Epidermal melanocyte (primary cell): ENCODE measurements at regions not wholly inside any gene's neighbourhood (a gene's known extent, or its start where the extent isn't known, plus 50 kb on each side); places are given as distances from the start of the nearest gene placed in this dataset.

Experiments
- DNase-seq: peaks from one replicate; pipeline ENCODE4 v3.0.0; 2011; ENCODE audit warnings: low spot score; ENCODE audit not compliant: insufficient read length

DNA sequence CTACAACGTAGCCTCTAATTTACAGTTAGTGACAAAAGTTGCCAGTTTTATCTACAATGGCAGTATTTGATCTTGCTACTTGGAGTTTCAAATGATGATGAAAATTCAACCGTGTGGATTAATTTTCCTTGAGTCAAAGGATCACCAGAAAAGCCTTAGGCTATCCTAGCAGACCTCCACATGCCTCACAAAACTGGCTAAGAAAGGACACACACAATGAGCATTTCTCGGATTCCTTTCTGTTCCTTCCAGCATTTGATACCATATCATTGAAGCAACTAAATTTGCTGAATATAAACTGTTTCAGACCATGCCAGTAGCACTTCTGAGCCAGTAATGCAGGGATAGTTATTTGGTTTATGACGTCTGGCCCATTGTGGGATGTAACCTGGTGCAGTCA is 587.4 kb upstream of the MDFIC2 start:
- no peak for DNase-seq

- DNase-seq: no peak
These were observed 577.6 kb upstream of the MDFIC2 start for GRCh38 chr3:70890020-70890394.

DNA sequence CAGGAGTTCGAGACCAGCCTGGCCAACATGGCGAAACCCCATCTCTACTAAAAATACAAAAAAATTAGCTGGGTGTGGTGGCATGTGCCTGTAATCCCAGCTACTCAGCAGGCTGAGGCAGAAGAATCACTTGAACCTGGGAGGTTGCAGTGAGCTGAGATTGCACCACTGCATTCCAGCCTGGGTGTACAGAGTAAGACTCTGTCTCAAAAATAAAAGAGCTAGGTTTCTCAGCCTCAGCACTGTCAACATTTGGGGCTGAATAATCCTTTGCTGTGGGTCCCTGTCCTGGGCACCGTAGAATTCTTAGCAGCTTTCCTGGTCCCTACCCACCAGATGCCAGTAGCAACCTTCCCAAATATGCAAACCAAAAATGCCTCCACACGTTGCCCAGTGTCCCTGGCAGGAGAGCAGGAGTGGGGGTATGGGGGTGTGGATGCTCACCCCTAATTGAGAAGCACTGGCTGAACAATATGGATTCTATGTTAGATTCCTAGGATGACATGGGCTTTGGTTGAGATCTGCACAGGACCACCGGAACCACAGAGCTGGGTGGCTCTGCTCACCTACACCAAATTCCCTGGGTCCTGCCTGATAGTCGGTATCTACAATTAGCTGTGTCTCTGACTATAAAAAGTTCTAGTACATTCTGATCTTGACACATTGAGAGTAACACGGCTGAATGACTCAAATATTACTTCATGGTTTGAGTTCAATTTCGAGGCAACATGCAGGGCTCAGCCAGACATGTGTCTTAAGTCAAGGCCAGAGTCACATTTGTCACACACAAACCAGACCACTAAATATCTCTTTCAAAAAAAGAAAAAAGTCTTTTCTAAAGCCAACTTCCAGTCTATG is 577.0 kb upstream of the MDFIC2 start:
- DNase-seq: no peak

GRCh38 chr3:70885636-70886035 is 573.2 kb upstream of the MDFIC2 start:
- no peak for DNase-seq

GRCh38 chr3:70882104-70882503 is 569.7 kb upstream of the MDFIC2 start:
- no peak for DNase-seq

GRCh38 chr3:70880421-70880820 is 568.0 kb upstream of the MDFIC2 start:
- DNase-seq: no peak

GRCh38 chr3:70876154-70876553 is 563.7 kb upstream of the MDFIC2 start:
- no peak for DNase-seq

- DNase-seq: no peak
These were observed 561.8 kb upstream of the MDFIC2 start for GRCh38 chr3:70874196-70874595.

DNA sequence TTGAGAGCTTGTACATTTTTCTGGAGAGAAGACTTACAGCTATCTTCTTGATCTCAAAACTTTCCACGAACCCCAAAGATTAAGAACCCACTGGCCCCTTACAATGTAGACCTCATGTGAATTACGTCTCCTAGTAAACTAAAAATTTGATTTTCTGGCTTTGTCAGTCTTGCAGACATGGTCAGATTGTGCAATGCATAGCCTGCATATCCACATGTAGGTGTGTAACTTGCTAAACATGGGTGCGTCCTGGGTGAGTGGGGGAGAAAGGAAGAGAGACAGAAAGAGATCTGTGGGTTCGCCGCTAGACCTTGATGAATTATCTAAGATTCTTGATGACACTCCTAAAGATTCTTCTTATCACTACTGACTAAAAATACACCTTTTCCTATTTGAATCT is 561.2 kb upstream of the MDFIC2 start:
- DNase-seq: no peak

DNA sequence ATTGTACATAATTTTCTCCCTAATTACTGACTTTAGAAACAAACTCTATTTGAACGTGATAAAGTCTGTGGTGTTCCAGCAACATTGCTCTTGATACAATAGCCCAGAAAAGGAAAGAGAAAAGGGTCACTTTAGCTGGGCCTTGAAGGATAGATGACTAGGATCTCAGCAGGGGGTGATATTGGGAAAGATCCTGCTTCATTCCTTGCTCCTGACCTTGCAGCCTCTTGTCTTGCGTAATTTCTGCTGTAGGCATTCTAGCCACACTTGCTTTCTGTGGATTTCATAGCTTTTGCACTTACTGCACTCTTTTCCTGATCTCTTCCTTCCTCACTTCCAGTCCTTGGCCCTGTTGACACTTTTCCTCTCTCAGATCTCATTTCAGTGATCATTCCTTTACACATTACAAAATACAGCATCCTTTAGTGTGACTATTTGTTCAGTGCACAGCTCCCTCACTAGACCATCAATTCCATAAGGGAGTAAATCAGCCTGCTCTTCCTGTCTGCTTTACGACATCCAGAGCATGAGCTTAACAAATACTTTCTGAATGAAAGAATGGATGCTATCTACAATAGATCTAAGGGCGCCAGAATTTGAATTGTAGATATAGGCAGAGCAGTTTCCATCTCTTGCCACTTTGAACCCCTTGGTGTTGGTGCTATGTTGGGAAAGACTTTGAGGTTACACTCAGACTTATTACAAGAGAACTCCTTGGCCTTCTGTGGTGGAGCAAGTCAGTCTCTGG is 559.6 kb upstream of the MDFIC2 start:
- DNase-seq: no peak

GRCh38 chr3:70870576-70870975 is 558.1 kb upstream of the MDFIC2 start:
- no peak for DNase-seq

DNA sequence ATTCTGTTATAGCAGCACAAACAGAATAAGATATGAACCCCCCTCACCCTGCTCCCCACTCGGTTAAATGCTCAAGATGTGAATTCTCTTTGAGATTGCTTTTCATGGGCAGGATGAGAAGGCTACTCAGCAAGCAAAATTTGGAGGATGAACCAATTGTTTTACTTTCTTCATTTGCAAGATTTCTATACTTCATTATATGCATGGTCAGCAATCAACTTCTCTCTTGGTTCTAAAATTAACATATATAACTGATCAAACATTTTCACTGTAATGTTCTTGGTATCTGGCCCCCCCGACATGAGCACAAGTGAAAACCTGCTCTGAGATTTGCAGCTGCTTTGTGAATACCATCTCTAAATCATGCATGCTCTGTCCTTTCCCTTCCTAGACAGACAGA is 556.1 kb upstream of the MDFIC2 start:
- no peak for DNase-seq

- DNase-seq: no peak
These were observed 550.6 kb upstream of the MDFIC2 start for GRCh38 chr3:70863049-70863448.

DNA sequence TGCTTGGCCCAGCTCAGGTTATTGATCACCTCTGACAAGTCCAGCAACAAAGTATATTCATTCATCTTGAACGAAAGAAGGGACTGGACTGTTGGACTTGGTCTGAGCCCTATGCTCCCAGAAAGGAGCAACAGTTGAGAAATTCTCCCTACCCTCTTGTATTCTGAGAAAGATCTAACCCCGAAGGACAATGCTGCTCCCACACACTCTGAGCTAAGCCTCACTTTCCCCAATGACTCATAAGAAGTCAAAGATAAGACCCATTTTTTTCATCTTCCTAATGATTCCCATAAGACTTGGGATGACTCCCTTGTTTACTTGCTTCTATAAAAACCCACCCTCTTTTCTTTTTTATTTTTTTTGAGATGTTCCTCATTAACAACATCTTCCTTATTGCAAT is 549.4 kb upstream of the MDFIC2 start:
- DNase-seq: no peak

GRCh38 chr3:70861234-70861633 is 548.8 kb upstream of the MDFIC2 start:
- DNase-seq: no peak

DNA sequence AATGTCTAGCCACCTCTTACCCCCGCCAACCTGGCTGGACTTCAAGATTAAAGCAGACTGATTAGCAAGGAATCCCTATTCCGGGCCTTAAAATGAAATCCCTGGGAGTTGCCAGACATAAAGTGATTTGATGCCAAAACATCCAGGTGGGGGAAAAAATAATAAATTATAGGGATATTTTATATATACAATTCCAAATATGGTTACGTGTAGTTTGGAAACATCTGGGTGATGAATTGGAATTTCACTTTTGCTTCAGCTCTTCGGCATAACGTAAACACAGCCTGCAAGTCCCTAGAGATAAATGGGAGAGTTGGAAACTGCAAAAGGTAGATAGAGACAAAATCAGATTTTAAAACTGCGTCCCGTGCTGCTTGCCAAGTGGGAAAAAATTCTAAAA is 545.5 kb upstream of the MDFIC2 start:
- no peak for DNase-seq

GRCh38 chr3:70856414-70857162 is 544.1 kb upstream of the MDFIC2 start:
- no peak for DNase-seq

DNA sequence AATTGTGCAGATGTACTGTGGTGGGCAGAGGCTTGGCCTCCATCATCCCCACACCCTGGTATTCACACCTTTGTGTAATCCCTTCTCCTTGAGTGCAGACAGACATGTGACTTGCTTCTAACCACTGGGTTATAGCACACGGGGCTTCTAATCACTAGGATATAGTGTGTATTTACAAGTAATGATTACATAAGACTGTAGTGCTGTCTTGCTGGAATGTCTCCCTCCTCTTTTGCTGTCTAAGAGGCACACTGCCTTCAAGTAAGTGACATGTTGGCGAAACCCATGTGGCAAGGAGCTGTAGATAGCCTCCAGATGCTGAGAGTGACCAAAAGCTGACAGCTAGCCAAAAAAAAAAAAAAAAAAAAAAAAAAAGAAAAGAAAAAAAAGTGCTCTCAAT is 542.7 kb upstream of the MDFIC2 start:
- no peak for DNase-seq

DNA sequence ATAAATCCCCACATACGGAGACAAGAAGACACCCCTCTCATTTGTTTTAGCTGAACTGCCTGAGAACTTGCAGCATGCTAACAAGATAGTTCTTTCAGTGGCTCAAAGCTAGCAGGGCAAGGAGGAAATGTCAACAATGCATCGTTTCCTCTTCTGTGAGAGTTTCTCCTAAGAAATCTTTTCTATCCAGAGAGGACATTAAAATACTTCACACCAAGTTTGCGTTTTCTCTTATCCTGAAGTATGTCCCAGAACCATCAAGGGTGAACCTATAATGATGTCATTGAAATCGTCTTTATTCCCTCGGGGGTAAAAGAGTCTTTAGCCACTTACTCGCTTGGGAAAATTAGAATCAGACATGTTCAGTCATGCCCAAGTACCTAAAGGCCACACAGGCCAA is 541.7 kb upstream of the MDFIC2 start:
- DNase-seq: no peak

DNA sequence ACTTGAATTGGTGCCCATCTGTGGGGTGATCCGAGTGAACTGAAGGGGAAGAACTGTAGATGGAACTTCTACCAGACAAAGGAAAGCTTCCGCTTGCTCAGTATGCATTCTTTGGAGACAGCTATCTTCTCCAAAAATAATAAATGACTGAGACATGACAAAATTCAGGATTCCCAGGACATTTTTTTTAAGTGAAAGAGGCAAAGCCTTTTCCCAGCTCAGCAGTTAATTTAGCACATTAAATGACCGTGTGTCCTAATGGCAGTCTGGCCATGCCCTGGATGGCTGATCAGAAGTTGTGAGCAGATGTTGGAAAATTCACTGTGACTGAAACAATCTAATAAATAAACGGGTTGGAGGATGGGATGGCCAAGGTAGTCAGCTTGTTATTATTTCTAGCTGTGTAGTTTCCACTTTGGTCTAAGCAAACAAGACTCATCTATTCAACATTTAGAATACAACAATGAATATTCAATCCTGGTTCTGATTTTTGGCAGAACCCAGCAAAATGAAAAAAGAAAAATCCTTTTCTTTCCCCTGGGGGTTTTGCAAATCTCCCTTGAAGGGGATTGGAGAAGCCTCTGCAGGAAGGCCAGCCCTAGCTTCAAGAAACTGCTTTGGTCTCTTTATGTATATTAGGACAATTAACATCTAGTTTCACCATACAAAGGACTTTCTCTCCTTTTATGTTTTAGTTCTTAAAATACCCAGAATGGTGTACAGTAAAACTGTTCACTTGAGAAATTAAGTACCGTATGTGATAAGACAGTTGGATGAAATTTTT is 540.9 kb upstream of the MDFIC2 start:
- no peak for DNase-seq

- DNase-seq: no peak
These were observed 537.7 kb upstream of the MDFIC2 start for GRCh38 chr3:70849911-70850699.
